HG02870 (cell line): ENCODE measurements at regions not wholly inside any gene's neighbourhood (a gene's known extent, or its start where the extent isn't known, plus 50 kb on each side); places are given as distances from the start of the nearest gene placed in this dataset.

Source experiments
- ATAC-seq: cut with Tn5 transposase; IDR thresholded peaks from one replicate; pipeline ENCODE4 v1.9.1; 2021; ENCODE audit warnings: mild to moderate bottlenecking, moderate library complexity; ENCODE audit not compliant: unreplicated experiment

GRCh38 chr10:44199991-44200655, 184.8 kb downstream of the CXCL12 start:
- ATAC-seq = no peak

GRCh38 chr10:44199267-44199666, 185.6 kb downstream of the CXCL12 start:
- no peak for ATAC-seq

- ATAC-seq = no peak
Measured at GRCh38 chr10:44198780-44199097, 186.2 kb downstream of the CXCL12 start.

- ATAC-seq = no peak
Measured at GRCh38 chr10:44198096-44198779, 186.7 kb downstream of the CXCL12 start.

- no peak for ATAC-seq
Measured at GRCh38 chr10:44197646-44198045, 187.3 kb downstream of the CXCL12 start.

GRCh38 chr10:44196336-44196735, 188.6 kb downstream of the CXCL12 start:
- ATAC-seq = no peak

GRCh38 chr10:44196008-44196320, 188.9 kb downstream of the CXCL12 start:
- no peak for ATAC-seq

GRCh38 chr10:44195112-44196007, 189.5 kb downstream of the CXCL12 start:
- ATAC-seq = no peak

- ATAC-seq = no peak
Measured at GRCh38 chr10:44194435-44194834, 190.5 kb downstream of the CXCL12 start.

GRCh38 chr10:44193567-44194220, 191.2 kb downstream of the CXCL12 start:
- ATAC-seq = no peak

- ATAC-seq = no peak
Measured at GRCh38 chr10:44193166-44193565, 191.7 kb downstream of the CXCL12 start.

- ATAC-seq = no peak
Measured at GRCh38 chr10:44192435-44192834, 192.5 kb downstream of the CXCL12 start.

- ATAC-seq = no peak
Measured at GRCh38 chr10:44190541-44190940, 194.4 kb downstream of the CXCL12 start.

- ATAC-seq = no peak
Measured at GRCh38 chr10:44186821-44187220, 198.1 kb downstream of the CXCL12 start.

- ATAC-seq = no peak
Measured at GRCh38 chr10:44186150-44186549, 198.7 kb downstream of the CXCL12 start.

- no peak for ATAC-seq
Measured at GRCh38 chr10:44185315-44185666, 199.6 kb downstream of the CXCL12 start.

- ATAC-seq = no peak
Measured at GRCh38 chr10:44184633-44185314, 200.1 kb downstream of the CXCL12 start.

- ATAC-seq = no peak
Measured at GRCh38 chr10:44183667-44184632, 200.9 kb downstream of the CXCL12 start.

- ATAC-seq = no peak
Measured at GRCh38 chr10:44182909-44183308, 202.0 kb downstream of the CXCL12 start.
